GM19468 (cell line): ENCODE measurements at regions not wholly inside any gene's neighbourhood (a gene's known extent, or its start where the extent isn't known, plus 50 kb on each side); places are given as distances from the start of the nearest gene placed in this dataset.
A peak's percentile ranks its signal among the peaks of the same experiment; 100 is the strongest.

Source experiments
- ATAC-seq: cut with Tn5 transposase; IDR thresholded peaks from one replicate; pipeline ENCODE4 v1.9.1; 2021; ENCODE audit warnings: mild to moderate bottlenecking, moderate library complexity, moderate number of reproducible peaks; ENCODE audit not compliant: unreplicated experiment; ENCODE audit errors: extremely low read depth

- ATAC-seq, result no peak
These were observed 567.2 kb upstream of the MEF2C start for GRCh38 chr5:89450149-89450538.

- ATAC-seq, result no peak
These were observed 566.6 kb upstream of the MEF2C start for GRCh38 chr5:89449392-89450148.

GRCh38 chr5:89447027-89447426 lies 564.0 kb upstream of the MEF2C start:
- no peak for ATAC-seq

DNA sequence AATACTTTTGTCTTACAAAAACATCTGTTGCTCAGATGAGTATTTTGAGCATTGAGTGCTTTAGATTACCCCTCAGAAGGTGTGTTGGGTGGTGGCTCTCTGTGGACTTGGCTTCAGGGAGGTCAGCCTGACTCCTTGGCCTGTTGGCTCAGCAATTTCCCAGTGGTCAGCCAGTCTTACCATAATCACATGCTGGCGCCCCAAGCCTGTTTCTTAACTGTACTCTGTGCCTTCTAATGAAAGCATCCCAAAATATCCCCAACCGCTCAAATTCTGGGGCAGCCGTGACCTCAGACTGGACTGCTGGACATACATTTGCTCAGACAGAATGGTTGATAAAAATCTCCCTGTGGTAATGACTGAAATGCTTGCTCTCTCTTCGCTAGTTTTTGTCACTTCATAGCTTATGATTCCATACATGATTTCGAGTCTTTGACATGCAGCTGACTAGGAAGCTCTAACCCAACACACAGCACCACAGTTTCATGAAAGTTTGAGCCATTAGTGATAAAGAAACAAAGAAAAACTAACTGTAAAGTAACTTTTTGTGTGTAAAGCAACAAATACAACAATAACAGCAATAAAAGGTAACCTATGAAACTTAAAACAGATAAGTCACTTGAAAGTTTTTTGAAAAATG lies 562.2 kb upstream of the MEF2C start:
- no peak for ATAC-seq

DNA sequence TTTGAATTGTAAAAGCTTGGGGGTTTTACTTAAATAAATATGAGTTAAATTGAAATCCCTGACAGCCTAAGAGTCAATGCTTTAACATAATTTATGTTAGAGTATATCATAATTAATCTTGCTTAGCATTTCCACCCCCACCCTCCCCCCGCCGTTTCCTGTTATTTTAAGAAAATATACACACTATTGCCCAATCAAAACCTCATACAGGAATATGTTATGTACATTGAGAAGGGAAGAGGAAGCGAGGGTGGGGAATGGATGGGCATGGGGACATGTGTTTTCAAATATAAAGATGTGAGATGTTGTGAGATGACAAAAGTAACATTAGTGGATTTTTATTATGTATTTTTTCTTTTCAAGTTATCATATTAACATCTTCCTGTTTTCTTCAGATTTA lies 561.1 kb upstream of the MEF2C start:
- no peak for ATAC-seq

DNA sequence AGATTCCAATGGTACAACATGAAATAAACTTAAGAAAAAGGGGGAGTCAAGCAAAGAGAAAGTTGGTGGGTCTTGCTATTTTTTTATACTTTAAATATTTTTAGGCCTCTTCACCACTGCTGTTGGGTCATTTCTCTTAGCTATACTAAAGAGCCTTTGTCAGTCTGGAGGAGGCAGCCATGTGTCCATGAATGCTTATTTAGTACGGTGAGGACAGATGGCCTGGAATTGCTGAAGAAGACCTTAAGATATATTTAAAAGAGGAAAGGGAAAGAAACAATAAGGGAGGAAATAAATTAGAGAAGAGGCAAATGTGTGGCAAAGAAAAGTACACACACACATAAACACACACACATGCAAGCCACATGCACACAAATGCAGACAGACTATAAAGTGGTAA lies 560.5 kb upstream of the MEF2C start:
- ATAC-seq, result no peak

DNA sequence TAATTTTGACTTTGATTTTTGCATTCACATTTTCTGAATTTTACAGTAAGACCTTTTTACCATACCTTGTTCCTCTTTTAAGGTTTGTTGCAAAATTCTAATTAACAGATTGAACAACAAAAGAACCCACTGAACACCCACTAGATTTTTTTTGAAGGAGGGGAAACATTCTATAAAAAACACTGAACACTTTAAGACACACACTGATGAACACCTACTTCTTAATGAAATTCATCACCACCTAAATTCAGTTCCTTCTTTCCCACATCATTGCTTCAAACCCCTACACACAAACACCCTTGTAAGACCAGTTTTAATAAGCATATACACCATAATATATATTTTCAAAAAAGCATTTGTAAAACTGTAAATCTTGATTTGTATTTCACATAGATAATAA lies 559.0 kb upstream of the MEF2C start:
- ATAC-seq, result no peak

GRCh38 chr5:89440670-89441069 lies 557.7 kb upstream of the MEF2C start:
- no peak for ATAC-seq

GRCh38 chr5:89437450-89438435 lies 554.8 kb upstream of the MEF2C start:
- no peak for ATAC-seq

GRCh38 chr5:89436464-89436863 lies 553.5 kb upstream of the MEF2C start:
- ATAC-seq, result no peak

DNA sequence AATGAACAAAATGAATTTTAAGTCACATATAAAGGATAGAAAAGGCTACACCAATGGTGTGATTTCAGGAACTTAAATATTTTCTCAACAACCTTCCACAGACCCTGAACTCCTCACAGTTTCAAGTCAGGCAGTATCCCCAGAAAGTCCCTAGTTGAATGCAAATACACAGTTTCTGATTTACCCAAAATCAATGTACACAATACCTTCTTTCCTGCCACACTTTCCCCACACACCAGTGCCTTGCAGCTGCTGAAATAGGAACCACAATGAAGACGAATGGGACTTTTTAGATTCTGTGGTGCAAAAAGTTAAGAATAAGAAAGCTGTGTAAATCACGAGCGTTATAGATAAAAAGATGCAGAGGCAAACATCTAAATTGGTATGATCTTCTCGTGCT lies 552.4 kb upstream of the MEF2C start:
- ATAC-seq, result peak; percentile 77

DNA sequence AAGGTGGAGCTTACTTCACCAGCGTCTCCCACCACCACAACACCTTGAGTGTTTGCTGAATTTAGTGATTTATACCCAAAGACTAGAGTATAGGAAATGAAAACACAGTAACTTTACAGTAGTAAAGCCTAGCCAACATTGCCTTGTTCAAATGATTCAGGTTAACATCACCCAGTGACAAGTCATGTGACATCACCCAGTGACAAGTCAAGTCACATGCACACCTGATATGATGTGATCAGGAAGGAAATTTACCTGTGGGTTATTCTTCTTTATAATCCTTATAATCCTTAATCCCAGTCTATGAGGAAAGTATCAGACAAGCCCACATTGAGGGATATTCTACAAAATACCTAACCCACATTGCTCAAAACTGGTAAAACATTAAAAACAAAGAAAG lies 545.6 kb upstream of the MEF2C start:
- no peak for ATAC-seq

GRCh38 chr5:89425062-89425461 lies 542.1 kb upstream of the MEF2C start:
- no peak for ATAC-seq

DNA sequence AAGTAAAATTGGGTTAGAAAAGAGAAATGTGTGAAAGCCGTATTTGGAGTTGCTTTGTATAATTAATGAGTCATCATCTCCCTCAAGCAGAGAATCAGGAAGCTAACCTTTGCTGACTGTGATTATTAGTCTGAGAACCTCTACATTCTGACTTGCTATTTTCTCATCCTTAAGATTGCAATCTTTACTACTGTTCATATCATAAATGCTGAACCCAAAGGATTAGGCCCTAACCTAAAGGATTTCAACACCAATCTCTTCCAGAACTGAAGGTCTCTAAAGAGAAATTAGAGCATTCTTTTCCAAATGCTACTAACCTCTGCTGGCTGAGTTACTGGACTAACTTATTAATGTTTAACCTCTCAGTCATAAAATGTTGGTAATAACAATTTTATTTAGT lies 538.1 kb upstream of the MEF2C start:
- no peak for ATAC-seq

DNA sequence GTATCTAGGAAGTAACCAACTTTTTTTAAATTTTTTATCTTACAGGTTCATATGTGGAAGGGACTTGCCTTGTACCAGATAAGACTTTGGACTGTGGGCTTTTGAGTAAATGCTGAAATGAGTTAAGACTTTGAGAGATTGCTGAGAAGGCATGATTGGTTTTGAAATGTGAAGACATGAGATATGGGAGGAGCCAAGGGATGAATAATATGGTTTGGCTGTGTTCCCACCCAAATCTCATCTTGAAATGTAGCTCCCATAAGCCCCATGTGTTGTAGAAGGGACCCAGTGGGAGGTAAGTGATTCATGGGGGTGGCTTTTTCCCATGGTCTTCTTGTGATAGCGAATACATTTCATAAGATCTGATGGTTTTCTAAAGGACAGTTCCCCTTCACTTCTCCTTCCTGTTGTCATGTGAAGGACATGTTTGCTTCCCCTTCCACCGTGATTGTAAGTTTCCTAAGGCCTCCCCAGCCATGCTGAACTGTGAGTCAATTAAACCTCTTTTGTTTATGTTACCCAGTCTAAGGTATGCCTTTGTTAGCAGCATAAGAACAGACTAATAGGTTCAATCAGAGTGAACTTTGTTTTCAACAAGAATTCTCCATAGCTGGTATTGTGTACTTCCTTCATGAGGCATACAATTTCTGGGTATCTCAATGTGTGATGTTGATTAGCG lies 535.6 kb upstream of the MEF2C start:
- ATAC-seq, result no peak

GRCh38 chr5:89417990-89418389 lies 535.0 kb upstream of the MEF2C start:
- ATAC-seq, result no peak

GRCh38 chr5:89417515-89417914 lies 534.5 kb upstream of the MEF2C start:
- ATAC-seq, result no peak

GRCh38 chr5:89411891-89412290 lies 528.9 kb upstream of the MEF2C start:
- ATAC-seq, result no peak

DNA sequence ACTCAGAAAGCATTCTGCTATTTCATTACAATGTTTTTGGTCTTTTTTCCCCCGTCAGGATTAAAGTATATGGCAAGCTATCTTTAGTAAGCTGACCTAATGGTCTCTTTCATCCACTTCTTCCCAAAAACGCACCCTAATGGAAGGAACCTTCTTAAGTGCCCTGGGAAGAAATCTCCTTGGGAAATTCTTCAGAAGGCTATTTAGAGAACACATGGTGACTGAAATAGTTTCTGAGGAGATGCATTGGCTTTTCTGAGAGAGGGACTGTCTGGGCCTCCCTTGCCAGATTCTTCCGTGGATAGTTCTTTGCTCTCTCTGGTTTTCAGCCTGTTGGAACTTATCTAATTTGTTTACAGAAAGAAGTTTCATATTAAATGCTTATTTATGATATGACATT lies 524.1 kb upstream of the MEF2C start:
- no peak for ATAC-seq

GRCh38 chr5:89401659-89402058 lies 518.7 kb upstream of the MEF2C start:
- ATAC-seq, result no peak
